Putamen (tissue), 1 donor: ENCODE measurements at regions not wholly inside any gene's neighbourhood (a gene's known extent, or its start where the extent isn't known, plus 50 kb on each side); places are given as distances from the start of the nearest gene placed in this dataset.

ENCODE experiments used
- DNase-seq: peaks from one replicate; pipeline ENCODE4 v3.0.0-alpha.2; 2016; ENCODE audit warnings: low spot score

GRCh38 chr15:85941186-85941855, 138.3 kb upstream of the AGBL1 start:
- no peak for DNase-seq

GRCh38 chr15:85942632-85943031, 137.0 kb upstream of the AGBL1 start:
- DNase-seq = no peak

- DNase-seq = no peak
Observed at GRCh38 chr15:85943151-85943550, 136.5 kb upstream of the AGBL1 start.

- DNase-seq = no peak
Observed at GRCh38 chr15:85943791-85944190, 135.9 kb upstream of the AGBL1 start.

GRCh38 chr15:85947021-85947420, 132.7 kb upstream of the AGBL1 start:
- DNase-seq = no peak

GRCh38 chr15:85947936-85948335, 131.7 kb upstream of the AGBL1 start:
- DNase-seq = no peak

GRCh38 chr15:85950101-85950500, 129.6 kb upstream of the AGBL1 start:
- no peak for DNase-seq

- no peak for DNase-seq
Observed at GRCh38 chr15:85954586-85954985, 125.1 kb upstream of the AGBL1 start.

GRCh38 chr15:85955501-85956391, 123.9 kb upstream of the AGBL1 start:
- no peak for DNase-seq

- DNase-seq = no peak
Observed at GRCh38 chr15:85956532-85957275, 123.0 kb upstream of the AGBL1 start.

- DNase-seq = no peak
Observed at GRCh38 chr15:85959611-85960010, 120.1 kb upstream of the AGBL1 start.

- no peak for DNase-seq
Observed at GRCh38 chr15:85960381-85960780, 119.3 kb upstream of the AGBL1 start.

GRCh38 chr15:85961821-85962220, 117.8 kb upstream of the AGBL1 start:
- DNase-seq = no peak

GRCh38 chr15:85963262-85963760, 116.4 kb upstream of the AGBL1 start:
- DNase-seq = no peak

- DNase-seq = no peak
Observed at GRCh38 chr15:85964471-85964870, 115.2 kb upstream of the AGBL1 start.

GRCh38 chr15:85967553-85967952, 112.1 kb upstream of the AGBL1 start:
- no peak for DNase-seq

GRCh38 chr15:85972805-85973540, 106.7 kb upstream of the AGBL1 start:
- DNase-seq = no peak

- no peak for DNase-seq
Observed at GRCh38 chr15:85973584-85974347, 105.9 kb upstream of the AGBL1 start.

- no peak for DNase-seq
Observed at GRCh38 chr15:85974348-85974705, 105.3 kb upstream of the AGBL1 start.

GRCh38 chr15:85974742-85975141, 104.9 kb upstream of the AGBL1 start:
- DNase-seq = no peak

- DNase-seq = no peak
Observed at GRCh38 chr15:85976102-85976501, 103.6 kb upstream of the AGBL1 start.
